K562 (cell line): ENCODE measurements at regions not wholly inside any gene's neighbourhood (a gene's known extent, or its start where the extent isn't known, plus 50 kb on each side); places are given as distances from the start of the nearest gene placed in this dataset.

Experiments used
- ATAC-seq: fragments of 200-7000 bp; cut with Tn5 transposase; 3 replicates; pipeline ENCODE4 v1.9.1; 2020; ENCODE audit warnings: moderate library complexity
- BruUV-seq: library from RNA; stranded (reverse); fragments of 400-500 nt; replicated peaks from 2 replicates; lab custom pipeline; 2021; lab: Mats Ljungman, UMichigan
- CTCF ChIA-PET: fragments of 300-600 bp; formaldehyde crosslinking; extraction: SDS; loops from one replicate; lab custom pipeline; 2021; ENCODE audit warnings: low intra/inter-chr PET ratio; lab: Yijun Ruan, JAX
- POLR2A ChIA-PET: fragments of 300-600, 350-650 bp; sonication (Branson Sonifier 250); formaldehyde crosslinking; extraction: SDS; loops from one replicate; lab custom pipeline; 2021; ENCODE audit warnings: antibody characterized with exemption, inconsistent platforms; lab: Yijun Ruan, JAX
- DNase-seq, 4 experiments: peaks; one replicate each; pipeline versions ENCODE4 v3.0.0 to v3.0.0-alpha.2; 2011 to 2018; ENCODE audit warnings: low spot score in 3 of 4, mixed read lengths in 3 of 4; ENCODE audit errors: extremely low read depth in 1 of 4
- FAIRE-seq: peaks from 2 replicates; lab custom pipeline; 2011; peaks lifted over from hg19 to GRCh38; lab: Jason Lieb, UNC
- H2AFZ ChIP-seq: 2 replicates; pipeline ENCODE4 v1.6.0; 2011; ENCODE audit warnings: low read depth, low read length, control low read depth, inconsistent platforms
- H3K27ac ChIP-seq: fragments of 200-600 bp; 3 replicates; pipeline ENCODE4 v1.8.0; 2011; ENCODE audit warnings: low read depth, mild to moderate bottlenecking, control low read depth, inconsistent platforms, low read length, moderate library complexity, mixed read lengths; ENCODE audit errors: extremely low read depth
- H3K27me3 ChIP-seq, 2 experiments: fragments of 300-600 bp in 1 of 2; 2 replicates in 1 of 2; 3 replicates in 1 of 2; pipeline versions ENCODE4 v1.6.0 to v1.8.0; 2011; ENCODE audit warnings: inconsistent platforms in 2 of 2, low read length in 2 of 2, mild to moderate bottlenecking in 1 of 2, mixed read lengths in 1 of 2, moderate library complexity in 1 of 2; ENCODE audit not compliant: control insufficient read depth in 2 of 2, insufficient read depth in 2 of 2
- H3K36me3 ChIP-seq: fragments of 300-600 bp; 3 replicates; pipeline ENCODE4 v1.8.0; 2011; ENCODE audit warnings: mild to moderate bottlenecking, low read length, inconsistent platforms; ENCODE audit not compliant: control insufficient read depth, insufficient read depth
- H3K4me1 ChIP-seq, 2 experiments: fragments of 200-600 bp in 1 of 2; replicated peaks in 1 of 2; 2 replicates in 1 of 2; 3 replicates in 1 of 2; pipeline versions ENCODE4 v1.5.1 to v1.8.0; 2011; ENCODE audit warnings: inconsistent platforms in 2 of 2, low read length in 2 of 2, mild to moderate bottlenecking in 1 of 2, mixed read lengths in 1 of 2, moderate library complexity in 1 of 2; ENCODE audit not compliant: control insufficient read depth in 2 of 2, insufficient read depth in 2 of 2
- H3K4me2 ChIP-seq: 2 replicates; pipeline ENCODE4 v1.6.1; 2011; ENCODE audit warnings: low read length, control low read depth, inconsistent platforms, mixed read lengths; ENCODE audit not compliant: insufficient read depth
- H3K4me3 ChIP-seq: fragments of 200-600 bp; sonication (generic), shearing (Covaris generic); 2 replicates; pipeline ENCODE4 v1.5.1; 2016; ENCODE audit warnings: control low read depth, inconsistent platforms
- H3K79me2 ChIP-seq: fragments of 200-600 bp; 3 replicates; pipeline ENCODE4 v1.8.0; 2011; ENCODE audit warnings: low read length, inconsistent platforms; ENCODE audit not compliant: control insufficient read depth, insufficient read depth
- H3K9ac ChIP-seq, 2 experiments: 2 replicates each; pipeline versions ENCODE4 v1.6.0 to v1.6.1; 2011; ENCODE audit warnings: low read depth in 2 of 2, low read length in 2 of 2, control low read depth in 1 of 2, inconsistent platforms in 1 of 2, mild to moderate bottlenecking in 1 of 2, mixed read lengths in 1 of 2; ENCODE audit not compliant: insufficient read depth in 1 of 2
- H3K9me1 ChIP-seq: one replicate; pipeline ENCODE4 v1.6.0; 2011; ENCODE audit warnings: inconsistent platforms, mild to moderate bottlenecking, low read length, moderate library complexity; ENCODE audit not compliant: control insufficient read depth, insufficient read depth
- H3K9me3 ChIP-seq: replicated peaks from 2 replicates; pipeline ENCODE4 v1.5.1; 2011; ENCODE audit warnings: low read depth, low read length, inconsistent platforms; ENCODE audit not compliant: control insufficient read depth, insufficient read depth
- H4K20me1 ChIP-seq: replicated peaks from 2 replicates; pipeline ENCODE4 v1.6.1; 2011; ENCODE audit warnings: low read length, inconsistent platforms, mixed read lengths; ENCODE audit not compliant: control insufficient read depth, insufficient read depth
- CXXC5 ChIP-seq: fragments of 250-450 bp; sonication (Bioruptor Pico); IDR thresholded peaks from 2 replicates; pipeline ENCODE4 v1.8.0; 2022; ENCODE audit warnings: inconsistent platforms, mild to moderate bottlenecking, moderate library complexity
- EZH2 ChIP-seq: IDR thresholded peaks from 2 replicates; pipeline ENCODE4 v1.6.1; 2012; ENCODE audit warnings: low read depth, mild to moderate bottlenecking, inconsistent platforms, low read length, borderline replicate concordance
- HNRNPK ChIP-seq: fragments of 200-400 bp; formaldehyde crosslinking; IDR thresholded peaks from one replicate; pipeline ENCODE4 v1.6.1; 2018; ENCODE audit warnings: mild to moderate bottlenecking, low read depth, low read length; ENCODE audit not compliant: poor library complexity, severe bottlenecking
- HOMEZ ChIP-seq: fragments of 250-450 bp; sonication (Bioruptor Pico); IDR thresholded peaks from 2 replicates; pipeline ENCODE4 v1.4.0; 2020; ENCODE audit warnings: mild to moderate bottlenecking, moderate library complexity
- ILK ChIP-seq: fragments of 450-650 bp; IDR thresholded peaks from 2 replicates; pipeline ENCODE4 v1.6.1; 2016; ENCODE audit warnings: missing genetic modification characterization, low read depth, mild to moderate bottlenecking, missing compliant biosample characterization, moderate library complexity, borderline replicate concordance
- MCM5 ChIP-seq: fragments of 450-650 bp; IDR thresholded peaks from 2 replicates; pipeline ENCODE4 v1.6.1; 2016; ENCODE audit warnings: low read depth
- TOE1 ChIP-seq, 2 experiments: fragments of 450-650 bp in 1 of 2; sonication (generic) in 1 of 2; formaldehyde crosslinking in 1 of 2; IDR thresholded peaks; 2 replicates each; pipeline versions ENCODE4 v1.7.1 to v1.8.0; 2016 to 2022; ENCODE audit warnings: borderline replicate concordance in 2 of 2, mild to moderate bottlenecking in 2 of 2, antibody characterized with exemption in 1 of 2, inconsistent platforms in 1 of 2, low read depth in 1 of 2, missing genetic modification reagents in 1 of 2, moderate library complexity in 1 of 2
- ZNF3 ChIP-seq: fragments of 250-450 bp; sonication (Bioruptor Pico); IDR thresholded peaks from 2 replicates; pipeline ENCODE4 v1.5.0; 2021; ENCODE audit warnings: mild to moderate bottlenecking, moderate library complexity
- WGBS: fragments of 100-300 bp; shearing (Covaris generic); methylation state at CpG from one replicate; pipeline ENCODE4 v1.1.6; 2016; ENCODE audit warnings: low coverage, mixed read lengths; ENCODE audit not compliant: insufficient coverage; ENCODE audit errors: missing lambda C conversion rate; 5-methylcytosine and 5-hydroxymethylcytosine counted together
- in situ Hi-C: fragments of 300-500 bp; cut with MboI; formaldehyde crosslinking; loops from 4 replicates; pipeline ENCODE4 v1.15.0; 2018; ENCODE audit warnings: inconsistent platforms, mixed read lengths
- intact Hi-C: fragments of 100-400 bp; cut with micrococcal nuclease; formaldehyde crosslinking; loops from 2 replicates; pipeline ENCODE4 v1.14.2; 2022

- TF ChIP-seq ZNF3 (no peak), HNRNPK (no peak), TOE1 (IDR thresholded peaks at IDR 0.05; ENCODE audit: borderline replicate concordance) (no peak), TOE1 (CRISPR knock-in tag; IDR thresholded peaks at IDR 0.05; ENCODE audit: borderline replicate concordance, low read depth) (no peak), EZH2 (no peak)
These were observed 63.8 kb upstream of the NOCT start (continued) for GRCh38 chr4:138951764-138952163.

- peaks cover 0 to 3% of the 10 kb centered on the region in 2 experiments; a peak in 2 of 5 replicates for H3K27me3 ChIP-seq
- H3K4me3 ChIP-seq = no peak overlapping the region
- POLR2A ChIA-PET = no interaction called here
- H3K9ac ChIP-seq = no peak overlapping the region
- FAIRE-seq (no peak), ATAC-seq (no peak; the same call in 2 of the 3 replicates), DNase-seq (no peak)
- CTCF ChIA-PET = no interaction called here
- H3K27ac ChIP-seq = no peak overlapping the region
- intact Hi-C loops = no loop called here
- BruUV-seq = no TSS peak
- no peaks in the 10 kb centered on the region for H3K9me3 ChIP-seq
- no peak overlapping the region for H2AFZ ChIP-seq
- H3K36me3 ChIP-seq = no peaks in the 10 kb centered on the region
- in situ Hi-C loops = no loop called here
- no peak overlapping the region for H3K4me2 ChIP-seq
- no peaks in the 10 kb centered on the region for H3K9me1 ChIP-seq
- TF ChIP-seq MCM5 = no peak
- no peak for TF ChIP-seq CXXC5 (CRISPR knock-in tag)
- TF ChIP-seq HOMEZ (CRISPR knock-in tag) = no peak
- TF ChIP-seq ILK (tag) = no peak
- no peaks in the 10 kb centered on the region for H4K20me1 ChIP-seq
- WGBS = 31% methylated on average over 4 of the region's 4 CpGs
- no peaks in the 10 kb centered on the region for H3K79me2 ChIP-seq
- no peaks in the 10 kb centered on the region for H3K4me1 ChIP-seq
These were observed 65.7 kb upstream of the NOCT start for GRCh38 chr4:138949866-138950265.
